COLO668 (cell line): ENCODE measurements at regions not wholly inside any gene's neighbourhood (a gene's known extent, or its start where the extent isn't known, plus 50 kb on each side); places are given as distances from the start of the nearest gene placed in this dataset.

ENCODE experiments used
- DNase-seq: peaks from one replicate; lab custom pipeline; 2025; ENCODE audit not compliant: unreplicated experiment; lab: John Stamatoyannopoulos, UW

DNA sequence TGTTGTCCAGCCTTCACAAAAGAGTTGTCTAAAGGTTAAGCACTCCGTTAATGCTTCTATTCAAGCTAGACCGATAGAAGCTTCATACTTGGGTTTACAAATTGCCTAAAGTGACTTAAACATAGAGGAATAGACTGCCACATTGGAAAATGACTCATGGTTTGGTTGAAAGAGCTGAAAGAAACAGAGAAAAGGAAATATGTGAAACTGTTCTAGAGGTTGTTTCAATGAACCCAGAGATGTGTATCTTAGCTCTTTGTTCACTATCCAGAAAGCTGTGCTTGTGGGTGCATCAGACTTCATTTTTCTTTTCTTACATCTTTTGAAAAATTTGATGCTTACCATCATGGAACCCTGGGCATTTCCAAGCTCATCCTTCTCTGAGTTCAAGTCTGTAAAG lies 736.2 kb downstream of the INHBA start:
- DNase-seq: no peak

GRCh38 chr7:40965774-40966173 lies 737.1 kb downstream of the INHBA start:
- DNase-seq: no peak

GRCh38 chr7:40965016-40965415 lies 737.9 kb downstream of the INHBA start:
- DNase-seq: no peak

DNA sequence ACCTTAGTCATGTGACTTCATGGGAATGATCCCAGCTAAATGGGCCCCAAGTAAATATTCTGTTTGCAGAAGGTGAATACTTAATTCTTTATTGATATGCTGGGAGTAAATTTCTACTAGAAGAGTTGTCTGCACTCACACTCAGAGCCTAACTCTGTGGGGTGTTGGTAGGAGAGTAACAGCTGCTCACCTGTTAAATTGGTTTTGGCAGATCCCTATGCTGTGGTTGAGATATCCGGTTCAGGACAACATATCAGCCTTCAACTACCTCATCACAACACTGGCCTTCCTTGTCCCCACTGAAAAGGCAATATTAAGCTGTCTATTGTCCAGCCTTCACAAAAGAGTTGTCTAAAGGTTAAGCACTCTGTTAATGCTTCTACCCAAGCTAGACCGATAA lies 738.3 kb downstream of the INHBA start:
- no peak for DNase-seq

DNA sequence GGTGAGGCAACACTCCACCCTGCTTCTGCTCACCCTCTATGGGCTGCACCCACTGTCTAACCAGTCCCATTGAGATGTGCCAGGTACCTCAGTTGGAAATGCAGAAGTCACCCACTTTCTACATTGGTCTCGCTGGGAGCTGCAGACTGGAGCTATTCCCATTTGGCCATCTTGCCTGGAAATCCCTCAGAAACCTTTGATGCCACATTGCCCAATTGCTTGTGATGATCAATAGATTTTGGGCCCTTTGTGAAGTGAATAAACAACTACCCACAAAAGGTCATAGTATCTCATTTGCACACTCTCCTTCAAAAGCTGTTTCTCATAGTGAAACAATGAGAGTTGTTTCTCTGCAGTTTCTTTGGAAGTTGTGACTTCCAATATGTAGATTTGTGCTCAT lies 742.9 kb downstream of the INHBA start:
- no peak for DNase-seq

DNA sequence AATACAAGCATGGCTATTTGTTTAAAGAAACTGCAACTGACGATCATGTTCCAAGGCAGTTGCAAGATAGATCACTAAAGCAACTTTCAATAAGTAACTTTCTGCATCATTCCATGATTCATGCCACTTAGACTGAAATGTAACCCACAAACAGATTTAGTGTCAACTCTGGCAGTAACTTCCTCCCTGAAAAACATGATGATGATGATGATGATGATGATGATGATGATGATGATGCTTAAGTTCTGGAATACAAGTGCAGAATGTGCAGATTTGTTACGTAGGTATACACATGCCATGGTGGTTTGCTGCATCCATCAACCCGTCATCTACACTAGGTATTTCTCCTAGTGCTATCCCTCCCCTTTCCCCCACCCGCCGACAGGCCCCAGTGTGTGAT lies 754.7 kb downstream of the INHBA start:
- no peak for DNase-seq

- DNase-seq: no peak
These were observed 755.3 kb downstream of the INHBA start for GRCh38 chr7:40947566-40947965.

DNA sequence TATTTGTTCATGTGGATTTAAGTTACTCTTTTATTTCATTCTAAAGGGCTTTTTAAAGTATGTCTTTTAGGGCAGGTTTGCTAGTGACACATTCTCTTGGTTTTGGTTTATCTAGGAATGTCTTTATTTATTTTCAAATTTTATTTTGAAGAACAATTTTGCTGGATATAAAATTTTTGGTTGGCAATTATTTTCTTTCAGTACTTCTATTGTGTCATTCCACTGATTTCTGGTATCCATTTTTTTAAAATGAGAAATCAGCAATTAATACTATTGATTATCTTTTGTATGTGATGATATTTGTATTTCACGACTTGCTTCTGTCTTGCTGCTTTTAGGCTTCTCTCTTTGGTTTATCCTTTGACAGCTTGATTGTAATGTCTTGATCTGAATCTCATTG lies 756.3 kb downstream of the INHBA start:
- DNase-seq: no peak

DNA sequence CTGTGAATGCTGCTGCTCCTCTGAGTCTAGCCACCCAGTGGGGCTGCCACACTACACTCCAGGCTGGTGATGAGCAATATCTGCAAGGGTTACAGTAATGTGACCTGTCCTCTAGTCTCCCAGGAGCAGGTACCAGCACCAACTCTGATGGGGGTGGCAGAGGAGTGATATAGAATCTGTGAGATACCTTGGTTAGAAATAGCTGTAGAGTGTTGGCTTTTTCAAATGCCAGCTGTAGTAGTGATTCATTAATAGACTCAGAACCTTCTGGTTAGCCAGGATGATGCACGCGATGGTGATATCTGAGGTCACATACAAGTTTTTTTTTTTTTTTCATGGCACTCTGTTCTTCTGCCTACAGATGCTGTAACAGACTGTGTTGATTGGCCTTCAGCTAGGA lies 757.1 kb downstream of the INHBA start:
- no peak for DNase-seq

DNA sequence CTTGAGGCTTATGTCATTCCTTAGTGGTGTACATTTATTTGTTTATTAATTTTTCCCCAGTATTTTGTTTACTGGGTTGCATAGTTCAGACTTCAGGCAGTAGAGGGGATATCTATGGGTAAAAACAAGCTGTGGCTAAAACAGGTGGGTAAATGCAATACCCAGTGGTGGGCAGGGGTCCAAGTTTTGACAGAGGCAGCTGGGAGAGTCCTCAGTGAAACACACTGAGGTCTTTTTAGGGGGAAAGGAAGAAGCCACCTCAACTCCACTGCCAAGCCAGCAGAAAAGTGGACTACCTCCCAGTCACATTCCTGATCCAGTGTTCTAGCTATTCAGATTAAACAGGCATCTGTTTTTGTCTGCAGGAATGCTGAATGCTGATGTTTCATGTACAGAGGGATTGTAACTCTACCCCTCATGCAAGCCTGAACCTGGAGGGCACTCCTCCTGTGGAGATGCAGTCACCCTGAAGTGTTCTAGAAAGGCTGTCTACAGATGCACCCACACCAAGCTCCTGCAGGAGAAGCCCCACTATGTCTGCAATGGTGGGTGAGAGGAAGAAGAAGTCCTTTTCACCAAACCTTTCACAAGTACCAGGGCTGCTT lies 757.8 kb downstream of the INHBA start:
- no peak for DNase-seq

DNA sequence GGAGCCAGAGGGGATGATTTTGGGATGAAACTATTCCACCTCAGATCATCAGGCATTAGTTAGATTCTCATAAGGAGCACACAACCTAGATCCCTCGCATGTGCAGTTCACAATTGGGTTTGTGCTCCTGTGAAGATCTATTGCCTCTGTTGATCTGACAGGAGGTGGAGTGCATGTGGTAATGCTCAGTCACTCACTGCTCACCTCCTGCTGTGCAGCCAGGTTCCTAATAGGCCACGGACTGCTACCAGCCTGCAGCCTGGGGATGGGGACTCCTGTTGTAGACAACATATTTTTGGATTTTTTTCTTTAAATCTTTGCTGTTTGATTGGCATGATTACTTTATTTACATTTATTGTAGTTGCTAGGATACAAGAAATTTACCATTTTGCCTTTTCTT lies 765.0 kb downstream of the INHBA start:
- no peak for DNase-seq

- DNase-seq: no peak
These were observed 767.5 kb downstream of the INHBA start for GRCh38 chr7:40935435-40935834.

DNA sequence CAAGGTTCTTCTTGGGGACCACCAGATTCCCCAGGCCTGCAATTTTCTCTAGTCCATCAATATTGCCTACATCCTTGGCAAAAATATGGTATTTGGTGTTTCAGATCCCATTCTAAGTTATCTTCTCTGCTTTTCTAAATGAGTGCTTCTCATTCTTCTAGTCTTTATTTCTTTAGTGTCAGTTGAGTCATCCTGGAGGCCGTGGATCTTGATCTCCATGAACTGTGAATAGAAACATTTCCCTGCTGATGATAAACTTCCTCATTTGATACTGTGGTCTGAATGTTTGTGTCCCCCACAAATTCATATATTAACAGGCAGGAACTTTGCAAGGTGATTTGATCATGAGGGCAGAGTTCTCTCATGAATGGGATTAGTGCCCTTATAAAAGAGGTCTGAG lies 779.3 kb downstream of the INHBA start:
- no peak for DNase-seq

- no peak for DNase-seq
These were observed 780.6 kb downstream of the INHBA start for GRCh38 chr7:40922316-40922670.

- no peak for DNase-seq
These were observed 781.1 kb downstream of the INHBA start for GRCh38 chr7:40921589-40922315.

DNA sequence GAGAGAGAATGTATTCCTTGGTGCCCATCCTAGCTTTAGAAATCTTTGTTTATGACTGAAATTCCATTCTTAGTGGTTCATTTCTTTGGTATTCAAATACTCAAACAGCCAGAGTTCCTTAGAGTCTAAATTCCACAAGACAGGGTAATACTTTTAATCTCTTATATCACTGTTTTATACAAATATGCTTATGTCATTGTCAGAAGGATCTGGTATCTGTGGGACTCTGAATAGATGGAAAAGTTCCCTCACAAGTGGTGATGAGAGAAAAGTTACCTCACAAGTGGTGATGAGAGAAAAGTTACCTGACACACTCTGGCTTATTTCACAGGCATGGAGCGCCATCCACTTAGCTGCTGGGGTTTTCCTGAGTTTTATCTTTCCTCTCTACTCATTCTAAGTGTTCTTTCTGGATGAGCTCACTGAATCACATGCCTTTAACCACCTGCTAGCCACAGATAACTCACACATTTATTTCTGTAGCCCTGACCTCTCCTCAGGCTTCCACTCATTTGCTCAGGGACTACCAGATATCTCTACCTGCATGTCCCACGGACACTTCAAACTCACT lies 784.0 kb downstream of the SUGCT start:
- DNase-seq: no peak

- no peak for DNase-seq
These were observed 782.0 kb downstream of the SUGCT start for GRCh38 chr7:40916813-40917212.

DNA sequence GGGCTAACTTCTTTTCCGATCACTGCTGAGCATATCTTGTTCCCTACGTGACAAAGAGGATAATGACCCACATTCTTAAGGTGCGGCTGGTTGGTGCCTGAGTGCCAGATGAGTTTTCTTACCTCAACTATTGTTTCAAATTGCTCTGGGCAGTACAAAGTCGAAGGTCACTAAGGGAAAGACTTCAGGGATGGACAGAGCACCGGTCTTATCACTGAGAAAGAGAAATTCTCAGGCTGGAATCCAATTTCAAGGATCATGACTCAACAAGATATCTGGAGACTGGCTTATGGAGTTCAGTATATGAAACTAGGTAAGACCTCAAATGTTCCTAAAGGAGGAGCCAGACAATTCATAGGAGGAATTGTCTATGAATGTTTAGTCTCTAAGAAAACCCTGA lies 780.3 kb downstream of the SUGCT start:
- DNase-seq: no peak
